ENCODE measurements at regions not wholly inside any gene's neighbourhood (a gene's known extent, or its start where the extent isn't known, plus 50 kb on each side); places are given as distances from the start of the nearest gene placed in this dataset.
A peak's percentile ranks its signal among the peaks of the same experiment; 100 is the strongest.

- no peak for DNase-seq
- peak in 2 of 4 donors; percentile 11 to 28 for ATAC-seq
- H3K27me3 ChIP-seq, result no peaks in the 10 kb centered on the region
- TF ChIP-seq CTCF (IDR thresholded peaks at IDR 0.05) (no peak), POLR2A (IDR thresholded peaks at IDR 0.05) (no peak)
- H3K4me1 ChIP-seq, result no peaks in the 10 kb centered on the region
- H3K4me3 ChIP-seq, result no peak overlapping the region
- WGBS (ENCODE audit: insufficient coverage, low coverage, low lambda C conversion rate, missing lambda C conversion rate), result 72% methylated on average over 6 of the region's 6 CpGs
- intact Hi-C loops (cut with DNase I), result no loop called here
- H3K9me3 ChIP-seq, result no peaks in the 10 kb centered on the region
- no peaks in the 10 kb centered on the region for H3K36me3 ChIP-seq
- no peak overlapping the region for H3K27ac ChIP-seq
These were observed 50.1 kb upstream of the CRTAC1 start for GRCh38 chr10:98080494-98080893.

Measured in right lobe of liver (tissue), 6 donors.